IMR-90 (cell line): ENCODE measurements at regions not wholly inside any gene's neighbourhood (a gene's known extent, or its start where the extent isn't known, plus 50 kb on each side); places are given as distances from the start of the nearest gene placed in this dataset.

ENCODE experiments used
- ATAC-seq: fragments of 200-7000 bp; cut with Tn5 transposase; 2 replicates; pipeline ENCODE4 v1.9.1; 2020; ENCODE audit warnings: low read depth, mild to moderate bottlenecking, moderate library complexity
- BruUV-seq: library from RNA; stranded (reverse); fragments of 400-500 nt; replicated peaks from 2 replicates; lab custom pipeline; 2021; lab: Mats Ljungman, UMichigan
- CTCF ChIA-PET: fragments of 300-600 bp; formaldehyde crosslinking; extraction: SDS; loops from one replicate; lab custom pipeline; 2021; ENCODE audit warnings: antibody characterized with exemption; lab: Yijun Ruan, JAX
- POLR2A ChIA-PET: fragments of 300-600 bp; sonication (Branson Sonifier 250); formaldehyde crosslinking; loops from one replicate; lab custom pipeline; 2022; ENCODE audit warnings: antibody characterized with exemption; ENCODE audit not compliant: unreplicated experiment; lab: Charles Lee
- DNase-seq: peaks from one replicate; pipeline ENCODE4 v3.0.0; 2013
- H2AFZ ChIP-seq: replicated peaks from 2 replicates; pipeline ENCODE3; 2013; ENCODE audit warnings: low read length, mild to moderate bottlenecking; ENCODE audit not compliant: poor library complexity
- H2AK5ac ChIP-seq: 2 replicates; pipeline ENCODE4 v1.6.1; 2013; ENCODE audit warnings: low read depth, low read length, inconsistent platforms
- H2AK9ac ChIP-seq: replicated peaks from 2 replicates; pipeline ENCODE3; 2013; ENCODE audit warnings: mild to moderate bottlenecking, low read depth, low read length, moderate library complexity; ENCODE audit not compliant: poor library complexity
- H2BK120ac ChIP-seq: 2 replicates; pipeline ENCODE4 v1.6.1; 2013; ENCODE audit warnings: low read depth, low read length, inconsistent platforms
- H2BK15ac ChIP-seq: 3 replicates; pipeline ENCODE4 v1.6.1; 2013; ENCODE audit warnings: low read depth, low read length, inconsistent platforms
- H2BK20ac ChIP-seq: 2 replicates; pipeline ENCODE4 v1.6.1; 2013; ENCODE audit warnings: low read depth, mild to moderate bottlenecking, inconsistent platforms, low read length, moderate library complexity
- H2BK5ac ChIP-seq: 2 replicates; pipeline ENCODE4 v1.6.1; 2013; ENCODE audit warnings: mild to moderate bottlenecking, low read depth, low read length, inconsistent platforms; ENCODE audit not compliant: poor library complexity, severe bottlenecking
- H3K14ac ChIP-seq: replicated peaks from 2 replicates; pipeline ENCODE4 v1.6.1; 2013; ENCODE audit warnings: low read depth, low read length, inconsistent platforms
- H3K18ac ChIP-seq: 2 replicates; pipeline ENCODE4 v1.6.1; 2013; ENCODE audit warnings: low read depth, low read length, control low read depth
- H3K23ac ChIP-seq: 2 replicates; pipeline ENCODE4 v1.6.1; 2013; ENCODE audit warnings: low read depth, low read length, inconsistent platforms
- H3K27ac ChIP-seq: 2 replicates; pipeline ENCODE4 v1.5.1; 2013; ENCODE audit warnings: mild to moderate bottlenecking, control low read depth, low read length; ENCODE audit not compliant: insufficient read depth
- H3K27me3 ChIP-seq: 2 replicates; pipeline ENCODE4 v1.6.1; 2013; ENCODE audit warnings: low read length; ENCODE audit not compliant: control insufficient read depth, insufficient read depth
- H3K36me3 ChIP-seq: 2 replicates; pipeline ENCODE4 v1.6.1; 2013; ENCODE audit warnings: low read length, mixed read lengths; ENCODE audit not compliant: control insufficient read depth, insufficient read depth
- H3K4ac ChIP-seq: 2 replicates; pipeline ENCODE4 v1.6.1; 2013; ENCODE audit warnings: low read depth, low read length, inconsistent platforms
- H3K4me1 ChIP-seq: 2 replicates; pipeline ENCODE4 v1.6.1; 2013; ENCODE audit warnings: low read length, mixed read lengths; ENCODE audit not compliant: control insufficient read depth, insufficient read depth
- H3K4me2 ChIP-seq: 2 replicates; pipeline ENCODE4 v1.6.1; 2013; ENCODE audit warnings: low read depth, mild to moderate bottlenecking, control low read depth, low read length, moderate library complexity
- H3K4me3 ChIP-seq: 2 replicates; pipeline ENCODE4 v1.5.1; 2013; ENCODE audit warnings: low read depth, mild to moderate bottlenecking, control low read depth, low read length, moderate library complexity; ENCODE audit not compliant: insufficient read depth
- H3K56ac ChIP-seq: 2 replicates; pipeline ENCODE4 v1.6.1; 2013; ENCODE audit warnings: low read length, inconsistent platforms; ENCODE audit not compliant: insufficient read depth; ENCODE audit errors: extremely low read depth
- H3K79me1 ChIP-seq, 2 experiments: 2 replicates each; pipeline ENCODE4 v1.6.1; 2013; ENCODE audit warnings: low read length in 2 of 2, inconsistent platforms in 1 of 2, low read depth in 1 of 2
- H3K9ac ChIP-seq: 2 replicates; pipeline ENCODE4 v1.6.1; 2013; ENCODE audit warnings: low read depth, low read length, control low read depth
- H3K9me1 ChIP-seq: 2 replicates; pipeline ENCODE4 v1.6.1; 2013; ENCODE audit warnings: low read length, inconsistent platforms; ENCODE audit not compliant: insufficient read depth
- H3K9me3 ChIP-seq: 2 replicates; pipeline ENCODE4 v1.6.1; 2013; ENCODE audit warnings: low read length; ENCODE audit not compliant: control insufficient read depth, insufficient read depth
- H4K20me1 ChIP-seq: 2 replicates; pipeline ENCODE4 v1.6.1; 2013; ENCODE audit warnings: low read length, inconsistent platforms; ENCODE audit not compliant: insufficient read depth
- H4K5ac ChIP-seq: 2 replicates; pipeline ENCODE4 v1.6.1; 2013; ENCODE audit warnings: mild to moderate bottlenecking, low read depth, low read length, control low read depth
- H4K8ac ChIP-seq, 2 experiments: 2 replicates each; pipeline ENCODE4 v1.6.1; 2013; ENCODE audit warnings: low read depth in 2 of 2, low read length in 2 of 2, control low read depth in 1 of 2, inconsistent platforms in 1 of 2
- H4K91ac ChIP-seq: 2 replicates; pipeline ENCODE4 v1.6.1; 2013; ENCODE audit warnings: low read depth, low read length, inconsistent platforms; ENCODE audit not compliant: insufficient read depth
- CHD1 ChIP-seq: IDR thresholded peaks from 2 replicates; pipeline ENCODE4 v1.6.1; 2012; ENCODE audit warnings: low read depth, low read length, improper control_type of control experiment
- CTCF ChIP-seq: conservative IDR thresholded peaks from 2 replicates; pipeline ENCODE4 v1.5.1; 2012; ENCODE audit warnings: mild to moderate bottlenecking, low read depth, low read length, improper control_type of control experiment
- FOS ChIP-seq: fragments of 150-350 bp; IDR thresholded peaks from 2 replicates; pipeline ENCODE4 v1.6.1; 2016; ENCODE audit warnings: low read depth, low read length
- MAFK ChIP-seq: IDR thresholded peaks from 2 replicates; pipeline ENCODE4 v1.6.1; 2012; ENCODE audit warnings: low read depth, low read length, improper control_type of control experiment
- POLR2A ChIP-seq: IDR thresholded peaks from 2 replicates; pipeline ENCODE4 v1.6.1; 2012; ENCODE audit warnings: mild to moderate bottlenecking, low read depth, low read length
- RAD21 ChIP-seq: IDR thresholded peaks from 2 replicates; pipeline ENCODE4 v1.6.1; 2012; ENCODE audit warnings: low read length, improper control_type of control experiment
- RCOR1 ChIP-seq: IDR thresholded peaks from 2 replicates; pipeline ENCODE4 v1.6.1; 2012; ENCODE audit warnings: mild to moderate bottlenecking, low read length, improper control_type of control experiment; ENCODE audit not compliant: insufficient replicate concordance
- dilution Hi-C: fragments of 300-500 bp; cut with HindIII; formaldehyde crosslinking; loops from one replicate; pipeline ENCODE4 v1.14.3; 2018; ENCODE audit warnings: low sequenced_read_pairs; ENCODE audit not compliant: unreplicated experiment
- in situ Hi-C: fragments of 300-500 bp; cut with MboI; formaldehyde crosslinking; loops from 3 replicates; pipeline ENCODE4 v1.14.3; 2019; ENCODE audit warnings: low sequenced_read_pairs, inconsistent platforms, mixed read lengths
- intact Hi-C: fragments of 100-400 bp; cut with micrococcal nuclease; formaldehyde crosslinking; loops from 2 replicates; pipeline ENCODE4 v1.10.0; 2022

GRCh38 chr13:77465603-77466195 is 69.8 kb upstream of the SCEL start:
- Histone ChIP-seq H3K27ac (no peak overlapping the region), H3K4ac (no peak overlapping the region), H3K27me3 (no peaks in the 10 kb centered on the region; the same call in 1 of the 2 replicates), H2BK120ac (no peak overlapping the region), H4K20me1 (no peaks in the 10 kb centered on the region), H3K4me1 (no peaks in the 10 kb centered on the region), H3K56ac (no peak overlapping the region), H2BK5ac (no peak overlapping the region), H3K4me2 (no peak overlapping the region), H4K8ac (no peak overlapping the region), H3K14ac (no peak overlapping the region), H3K23ac (no peak overlapping the region), H3K4me3 (no peak overlapping the region), H3K18ac (no peak overlapping the region), H3K36me3 (no peaks in the 10 kb centered on the region), H2AK5ac (no peak overlapping the region), H3K9me3 (no peaks in the 10 kb centered on the region), H2AFZ (no peak overlapping the region), H2BK15ac (no peak overlapping the region), H2AK9ac (no peak overlapping the region), H3K9ac (no peak overlapping the region), H2BK20ac (no peak overlapping the region), H3K79me1 (no peaks in the 10 kb centered on the region), H4K5ac (no peak overlapping the region), H3K9me1 (no peaks in the 10 kb centered on the region), H4K91ac (no peak overlapping the region)
- in situ Hi-C loops (no loop called here), intact Hi-C loops (no loop called here), dilution Hi-C loops (no loop called here)
- no TSS peak for BruUV-seq
- POLR2A ChIA-PET, result no interaction called here
- ATAC-seq (no peak), DNase-seq (no peak)
- TF ChIP-seq POLR2A (no peak), RCOR1 (no peak), MAFK (no peak), RAD21 (no peak), FOS (no peak), CHD1 (no peak), CTCF (no peak)
- CTCF ChIA-PET, result interaction anchor here (1.5 kb wide), 1 partner anchor 12 kb away, joined by 3 read pairs; no protein-coding TSS in a partner anchor
